GM18507 (cell line): ENCODE measurements at regions not wholly inside any gene's neighbourhood (a gene's known extent, or its start where the extent isn't known, plus 50 kb on each side); places are given as distances from the start of the nearest gene placed in this dataset.

Source experiments
- DNase-seq: peaks from one replicate; pipeline ENCODE4 v3.0.0; 2011; ENCODE audit warnings: low read depth; ENCODE audit not compliant: insufficient read length; ENCODE audit errors: extremely low spot score
- FAIRE-seq: peaks from 2 replicates; lab custom pipeline; 2011; peaks lifted over from hg19 to GRCh38; lab: Jason Lieb, UNC

DNA sequence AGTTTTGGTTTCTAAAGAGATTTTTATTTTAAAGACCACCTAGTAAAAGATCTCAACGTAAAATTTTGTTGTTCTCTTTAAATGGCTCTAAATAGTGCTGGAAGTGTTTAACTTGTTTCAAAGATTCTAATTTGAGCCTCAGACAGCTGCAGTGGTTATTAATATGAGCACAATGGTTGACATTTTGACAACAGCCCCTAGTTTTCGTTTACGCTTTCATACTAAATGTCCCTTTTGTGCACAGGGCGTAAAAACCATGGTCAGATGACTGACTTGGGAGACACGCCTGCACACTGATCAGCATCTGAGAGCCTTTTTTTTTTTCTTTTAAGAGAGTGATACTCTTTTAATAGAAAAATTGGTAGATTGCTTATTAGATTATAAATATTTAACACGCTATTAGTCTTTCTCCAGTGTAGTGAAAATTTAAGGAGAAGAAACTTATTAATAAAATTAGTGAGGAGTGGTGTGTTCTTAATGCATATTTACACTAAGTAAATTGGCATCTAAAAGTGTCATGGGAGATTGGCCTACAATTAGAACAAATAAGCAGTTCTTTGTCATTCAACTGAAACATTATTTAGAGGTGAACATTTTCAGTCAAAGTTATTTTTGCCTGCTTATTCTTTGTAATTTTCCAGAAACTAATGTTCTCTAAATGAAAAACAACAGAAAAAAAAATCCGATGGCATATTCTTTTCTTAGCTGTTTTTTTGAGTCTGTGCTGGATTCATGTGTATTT, 182.8 kb upstream of the PHYHIPL start:
- peak; percentile 90 for FAIRE-seq
- DNase-seq, result no peak

DNA sequence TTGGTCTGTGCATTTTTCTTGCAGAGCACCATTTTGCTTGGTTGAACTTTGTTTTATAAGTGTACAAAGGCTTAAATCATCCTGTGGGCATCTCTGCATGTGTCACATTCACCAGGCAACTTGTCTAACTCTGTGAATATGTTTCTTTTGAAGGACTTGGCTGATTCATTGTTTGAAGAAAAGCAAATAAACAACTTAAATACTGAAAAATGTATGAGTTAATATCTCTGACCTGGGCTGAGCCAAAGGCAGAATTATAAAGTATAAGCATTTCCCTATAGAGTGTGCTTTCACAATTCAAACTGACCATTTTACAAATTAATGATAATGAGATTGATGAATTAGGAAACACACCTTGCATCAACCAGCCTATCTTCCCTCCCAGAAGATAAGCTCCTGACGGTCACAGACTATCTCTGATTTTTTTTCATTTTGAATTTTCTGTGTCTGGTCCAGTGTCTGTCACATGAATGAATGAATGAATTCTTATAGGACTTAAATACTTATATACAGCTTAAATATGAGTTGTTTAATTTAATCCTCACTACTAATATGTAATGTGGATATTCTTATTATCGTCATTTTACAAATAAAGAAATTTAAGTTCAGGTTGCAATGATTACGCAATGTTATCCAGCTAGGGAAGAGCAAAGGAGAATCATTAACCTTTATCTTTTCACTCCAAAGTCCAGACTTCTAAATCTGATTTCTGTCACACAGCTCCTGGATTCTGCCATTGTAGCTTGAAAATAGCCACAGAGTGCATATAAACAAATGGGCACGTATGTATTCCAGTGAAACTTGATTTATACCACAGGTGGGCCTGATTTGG, 182.0 kb upstream of the PHYHIPL start:
- DNase-seq, result no peak
- FAIRE-seq, result no peak

DNA sequence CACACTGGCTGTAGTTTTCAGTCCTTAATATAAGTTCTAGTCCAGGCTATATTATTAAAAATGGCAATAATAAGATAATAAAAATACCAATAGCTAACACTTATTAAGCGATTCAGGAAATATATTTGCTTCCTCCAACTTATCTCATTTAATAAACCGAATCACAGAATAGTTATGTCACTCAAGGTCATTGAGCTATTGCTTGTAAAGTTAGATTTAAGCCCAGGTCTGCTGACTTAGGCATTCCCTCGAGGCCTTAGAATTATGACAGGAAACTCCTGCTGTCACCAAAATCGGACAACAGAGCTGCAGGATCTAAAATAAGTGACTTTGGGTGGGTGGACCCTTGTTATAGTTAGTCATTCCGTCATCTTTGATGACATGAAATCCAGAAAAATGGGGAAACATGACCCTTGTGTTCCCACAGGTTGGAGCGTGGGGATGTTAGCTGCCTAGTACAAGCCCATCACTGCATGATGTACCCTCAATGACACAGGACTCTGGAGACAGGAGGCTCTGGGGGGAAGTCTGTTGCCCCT, 181.3 kb upstream of the PHYHIPL start:
- no peak for DNase-seq
- FAIRE-seq, result peak; percentile 63

DNA sequence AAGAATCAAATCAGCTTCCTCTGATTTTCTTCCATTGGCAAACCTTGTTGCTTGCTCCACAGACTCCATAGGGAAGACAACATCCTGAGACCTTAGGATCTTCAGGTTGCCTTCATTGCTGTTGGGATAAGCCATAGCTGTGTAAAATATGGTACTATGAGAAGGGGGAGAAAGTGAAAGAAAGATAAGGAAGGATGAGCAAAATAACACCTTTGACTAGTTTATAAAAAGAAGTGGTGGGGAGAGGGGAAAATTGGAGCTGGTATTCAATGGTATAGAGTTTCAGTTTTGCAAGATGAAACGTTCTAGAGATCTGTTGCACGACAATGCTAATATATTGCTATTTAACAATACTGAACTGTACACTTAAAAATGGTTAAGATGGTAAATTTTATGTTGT, 180.4 kb upstream of the PHYHIPL start:
- no peak for FAIRE-seq
- DNase-seq, result no peak

DNA sequence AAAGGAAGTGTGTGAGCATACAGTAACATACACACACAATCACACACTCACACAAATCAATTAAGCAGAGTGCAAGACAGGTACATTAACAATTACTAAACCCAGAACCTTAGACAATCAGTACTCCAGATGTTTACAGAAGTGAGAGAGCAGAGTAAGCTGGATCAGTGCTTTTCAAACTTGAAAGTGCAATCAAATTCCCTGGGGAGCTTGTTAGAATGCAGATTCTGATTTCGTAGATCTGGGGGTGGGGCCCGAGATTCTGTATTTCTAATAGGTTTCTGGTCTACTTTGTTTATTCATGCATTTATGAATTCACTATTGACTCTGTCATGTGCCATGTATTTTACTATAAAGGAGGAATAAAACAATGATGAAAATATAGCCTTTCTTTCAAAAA, 179.6 kb upstream of the PHYHIPL start:
- peak; percentile 70 for FAIRE-seq
- DNase-seq, result no peak

DNA sequence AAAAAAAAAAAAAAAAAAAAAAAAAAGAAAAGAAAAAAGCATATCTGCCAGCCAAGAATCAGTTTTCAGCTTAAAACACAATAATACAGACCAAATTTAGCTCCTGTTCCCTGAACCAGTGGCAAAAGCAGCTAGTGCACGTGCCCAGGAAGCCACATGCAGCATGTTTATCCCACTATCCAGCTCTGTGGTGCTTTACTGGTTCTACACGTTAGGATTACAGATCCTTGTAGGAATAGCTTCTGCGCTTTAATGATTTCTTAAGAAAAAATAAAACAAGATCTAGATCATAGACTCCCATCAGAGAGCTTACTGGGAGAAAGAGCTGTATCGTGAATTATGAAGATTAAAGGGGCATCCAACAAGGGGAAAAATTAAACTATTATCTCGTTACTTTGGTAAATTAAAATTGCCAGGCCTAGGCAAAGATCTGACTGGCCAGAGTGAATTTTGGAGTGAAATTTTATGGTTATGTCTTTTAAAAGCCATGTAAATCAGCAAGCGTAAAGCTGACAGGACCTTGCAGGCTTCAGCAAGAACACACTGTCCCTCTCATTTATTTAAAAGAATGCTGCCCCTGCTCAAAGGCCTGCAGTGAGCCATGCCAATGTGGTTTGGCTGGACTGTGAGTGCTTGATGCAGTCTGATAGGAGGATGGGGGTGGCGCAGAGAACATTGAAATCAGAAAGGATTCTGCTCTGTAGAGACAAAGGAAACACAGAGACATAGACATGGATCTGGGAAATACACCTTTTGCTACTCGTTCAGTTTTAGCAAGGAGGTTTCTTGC, 177.3 kb upstream of the PHYHIPL start:
- DNase-seq (no peak), FAIRE-seq (no peak)

DNA sequence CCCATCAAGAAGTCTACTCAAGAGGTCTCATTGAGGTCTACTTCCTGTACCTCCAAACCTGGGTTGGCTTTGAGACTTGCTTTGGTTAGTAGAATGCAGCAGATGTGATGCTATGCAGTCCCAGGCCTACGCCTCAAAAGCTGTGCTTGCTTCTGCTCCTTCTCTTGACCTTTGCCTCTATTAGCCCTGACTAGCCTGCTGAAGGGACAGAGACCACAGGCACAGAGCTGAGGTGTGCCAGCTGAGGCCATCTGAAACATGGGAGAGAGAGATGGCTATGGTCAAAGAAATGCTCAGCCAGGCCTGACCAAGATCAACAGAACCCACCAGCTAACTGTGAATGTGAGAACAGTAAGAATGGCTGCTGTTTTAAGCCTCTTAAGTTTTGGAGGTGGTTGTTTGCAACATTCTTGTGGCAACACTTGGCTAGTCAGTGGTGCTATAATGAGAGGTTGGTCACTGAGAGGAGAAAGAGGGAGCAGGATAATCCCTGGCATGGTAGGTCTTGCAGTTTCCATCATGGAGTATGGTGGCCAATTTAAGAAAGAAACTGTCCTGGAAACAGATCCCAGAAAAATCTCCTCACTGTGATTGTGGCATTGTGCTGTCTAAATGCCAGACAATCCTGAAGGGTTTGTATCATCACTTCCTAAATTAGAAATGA, 176.1 kb upstream of the PHYHIPL start:
- DNase-seq, result no peak
- peak; percentile 64 for FAIRE-seq

DNA sequence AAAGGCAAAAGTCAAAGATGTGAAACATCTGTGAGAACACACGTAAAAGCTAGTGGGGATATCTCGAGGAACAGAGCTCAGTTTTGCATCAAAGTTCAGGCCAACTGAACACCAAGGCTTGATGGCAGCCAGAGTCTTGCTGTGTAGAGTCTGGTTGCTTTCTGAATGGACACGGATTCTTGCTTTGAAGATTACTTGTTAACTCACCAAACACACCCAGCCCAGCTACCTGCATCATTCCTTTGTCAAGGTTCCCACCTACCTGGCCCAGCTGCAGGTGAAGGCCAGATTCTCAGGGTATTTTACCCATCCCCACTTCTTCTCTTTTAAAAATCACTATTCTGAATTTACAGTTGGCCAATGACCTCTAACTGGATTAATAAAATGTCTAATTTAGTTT, 174.4 kb upstream of the PHYHIPL start:
- FAIRE-seq, result no peak
- no peak for DNase-seq

DNA sequence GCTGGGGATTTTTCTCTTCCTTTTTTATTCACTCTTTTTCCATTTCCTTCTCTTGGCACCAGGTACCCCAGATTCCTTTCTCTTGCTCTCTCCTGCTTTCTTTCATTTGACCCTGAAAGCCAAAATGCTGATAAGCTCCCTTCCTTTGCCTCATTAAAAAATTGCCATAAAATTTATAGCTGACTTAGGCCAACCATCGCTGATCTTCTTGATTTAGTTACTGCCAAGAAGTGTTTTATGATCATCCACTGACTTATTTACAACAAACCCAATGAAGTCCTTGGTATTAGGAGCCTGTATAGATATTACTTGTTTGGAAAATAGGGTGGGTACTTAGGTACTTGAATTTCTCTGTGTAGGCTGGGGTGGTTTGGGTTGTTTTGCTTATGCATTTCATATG, 173.2 kb upstream of the PHYHIPL start:
- no peak for DNase-seq
- FAIRE-seq, result no peak

DNA sequence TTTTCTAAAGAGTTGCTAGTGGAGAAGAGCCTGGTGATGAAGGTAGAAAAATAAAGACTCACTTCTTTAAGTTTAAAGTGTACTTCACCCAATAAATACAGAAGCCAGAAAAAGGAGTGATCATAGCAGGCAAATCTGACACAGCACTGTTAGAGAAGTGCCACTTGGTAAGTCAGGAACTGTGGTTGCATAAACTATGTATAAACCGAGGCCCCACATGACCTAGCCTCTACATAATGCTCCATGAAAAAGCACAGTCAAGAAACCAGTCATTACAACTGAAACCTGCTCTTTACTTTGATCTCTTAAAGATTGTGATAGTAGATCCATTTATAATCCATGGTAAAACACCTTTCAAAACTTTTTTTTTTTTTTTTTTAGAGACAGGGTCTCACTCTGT, 172.1 kb upstream of the PHYHIPL start:
- DNase-seq (no peak), FAIRE-seq (no peak)

DNA sequence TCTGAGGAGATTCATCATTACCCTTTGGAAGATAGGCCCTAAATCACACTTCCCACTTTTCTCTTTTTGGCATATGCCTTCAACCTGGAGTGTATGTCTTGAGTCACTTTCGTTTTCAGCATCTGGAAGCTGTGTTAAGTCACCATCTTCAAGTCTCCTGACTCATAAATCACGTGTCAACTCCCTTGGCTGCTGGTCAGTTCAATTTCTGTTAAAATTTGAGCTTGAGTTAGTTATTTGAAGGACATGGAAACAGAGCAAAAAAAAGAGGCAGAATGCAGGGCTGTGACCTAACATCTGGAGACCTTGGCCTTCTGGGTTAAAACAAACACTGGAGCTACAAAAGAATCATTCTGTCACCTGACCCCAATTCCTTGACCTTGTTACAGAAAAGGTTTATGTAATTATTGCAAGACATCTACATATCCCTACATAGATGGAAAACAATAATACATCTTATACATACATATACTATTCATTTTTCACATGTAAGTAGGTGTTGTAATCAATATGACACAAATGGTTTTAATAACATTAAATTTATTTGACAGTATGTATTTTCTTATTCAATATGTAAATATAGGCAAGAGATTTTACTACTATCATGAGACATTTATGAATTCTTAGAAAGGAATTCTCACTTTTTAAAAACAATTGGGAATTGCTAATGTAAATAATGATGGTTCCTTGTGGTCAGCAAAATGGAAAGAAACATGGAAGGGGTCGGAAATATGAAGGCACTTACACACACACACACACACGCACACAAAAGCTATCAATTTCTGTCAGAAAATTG, 169.7 kb upstream of the PHYHIPL start:
- FAIRE-seq, result peak; percentile 81
- no peak for DNase-seq

DNA sequence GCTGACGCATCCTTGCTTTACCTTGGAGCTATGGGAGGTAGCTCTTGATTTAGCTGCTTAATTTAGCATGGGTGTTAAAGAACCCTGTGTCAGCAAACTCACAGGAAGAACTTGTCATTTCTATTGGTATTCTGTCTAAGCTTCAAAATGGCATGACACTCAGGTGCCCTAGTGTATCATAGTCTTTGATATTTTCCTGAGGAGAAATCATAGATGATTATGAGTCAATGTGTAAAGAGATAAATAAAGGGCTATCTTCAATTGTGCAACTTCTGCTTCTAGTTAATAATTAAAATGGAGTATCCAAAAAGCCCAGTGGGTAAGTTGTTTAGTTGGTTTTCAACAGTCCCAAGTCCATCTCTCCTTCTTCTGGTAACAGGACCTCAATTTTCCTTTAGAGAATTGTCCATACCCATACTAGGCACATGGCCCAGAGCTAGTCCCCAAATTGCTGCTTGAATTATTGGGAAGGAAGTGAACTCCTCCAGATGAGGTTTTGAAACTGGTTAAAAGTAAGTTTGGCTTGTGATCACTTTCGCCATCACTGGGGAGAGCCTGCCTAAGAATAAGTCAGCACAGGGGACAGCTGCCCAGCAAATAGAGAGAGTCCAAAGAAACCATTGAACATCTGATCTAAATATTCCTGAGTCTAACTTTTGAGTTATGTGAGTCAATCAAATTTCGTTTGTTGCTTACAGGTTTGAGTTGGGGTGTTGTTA, 169.0 kb upstream of the PHYHIPL start:
- DNase-seq (no peak), FAIRE-seq (peak; percentile 83)

DNA sequence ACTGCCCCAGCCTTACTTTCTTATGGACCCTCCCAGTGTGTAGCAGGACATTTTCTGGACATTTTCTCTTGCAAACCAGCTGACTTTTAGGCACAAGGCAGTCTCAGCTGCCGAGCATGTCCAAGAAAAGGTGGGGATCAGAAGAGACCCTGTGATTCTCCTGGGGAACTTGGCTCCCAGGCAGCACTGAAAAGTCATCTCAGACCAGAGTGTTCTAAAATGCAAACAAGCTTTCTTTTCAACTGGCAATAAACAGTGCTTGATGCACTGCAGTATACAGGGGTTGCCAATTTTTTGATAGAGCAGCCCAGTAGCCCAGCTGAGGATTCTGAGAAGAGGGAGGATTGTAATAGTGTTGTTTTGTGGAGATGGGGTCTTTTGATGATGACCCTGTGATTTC, 168.0 kb upstream of the PHYHIPL start:
- FAIRE-seq, result no peak
- no peak for DNase-seq

DNA sequence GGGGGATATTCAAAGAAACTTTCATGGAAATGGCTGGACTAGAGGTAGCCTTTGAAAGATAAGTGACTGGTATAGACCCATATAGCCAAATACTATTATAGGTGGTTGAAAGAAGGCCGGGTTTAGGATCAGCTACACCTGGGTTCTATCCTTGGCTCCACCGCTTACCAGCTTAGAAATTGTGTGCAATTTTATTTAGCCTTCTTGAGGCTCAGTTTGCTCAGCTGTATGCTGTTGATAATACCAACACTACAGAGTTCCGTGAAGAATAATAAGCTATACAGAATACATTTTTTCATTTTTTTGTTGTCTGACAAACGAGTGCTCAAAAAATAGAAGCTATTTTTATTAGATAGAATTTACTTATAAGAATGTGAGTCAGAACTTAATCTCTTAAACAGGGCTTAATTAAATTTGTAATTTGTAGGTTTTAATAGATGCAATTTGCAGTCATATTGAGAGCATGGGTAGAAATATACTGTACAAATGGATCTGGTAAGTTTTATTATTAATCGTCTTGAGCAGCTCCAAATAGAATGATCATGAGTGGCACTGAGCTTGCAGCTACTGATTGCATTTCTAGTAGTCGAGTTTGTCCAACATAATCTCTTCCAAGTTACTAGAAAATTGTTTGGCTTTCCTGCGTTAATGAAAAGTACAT, 164.3 kb upstream of the PHYHIPL start:
- DNase-seq, result no peak
- FAIRE-seq, result no peak

DNA sequence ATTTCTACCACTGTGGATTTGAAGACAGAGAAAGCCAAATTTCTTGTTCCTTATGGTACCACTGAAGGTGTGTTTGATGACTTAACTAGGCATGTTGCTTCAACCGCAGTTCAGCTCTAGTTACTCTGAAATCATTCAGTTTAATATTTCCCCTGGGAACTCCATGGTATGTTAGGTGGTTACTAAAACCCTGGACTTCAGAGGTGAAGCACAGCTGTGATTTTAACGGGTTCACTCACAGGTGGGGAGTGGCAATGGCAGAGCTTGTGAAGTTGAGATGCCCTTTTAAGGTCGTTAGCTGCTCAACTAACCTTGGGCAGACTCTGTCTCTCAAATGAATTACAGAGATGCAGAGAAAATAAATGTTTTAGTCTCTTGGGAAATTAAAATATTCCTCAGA, 163.6 kb upstream of the PHYHIPL start:
- DNase-seq (no peak), FAIRE-seq (no peak)

DNA sequence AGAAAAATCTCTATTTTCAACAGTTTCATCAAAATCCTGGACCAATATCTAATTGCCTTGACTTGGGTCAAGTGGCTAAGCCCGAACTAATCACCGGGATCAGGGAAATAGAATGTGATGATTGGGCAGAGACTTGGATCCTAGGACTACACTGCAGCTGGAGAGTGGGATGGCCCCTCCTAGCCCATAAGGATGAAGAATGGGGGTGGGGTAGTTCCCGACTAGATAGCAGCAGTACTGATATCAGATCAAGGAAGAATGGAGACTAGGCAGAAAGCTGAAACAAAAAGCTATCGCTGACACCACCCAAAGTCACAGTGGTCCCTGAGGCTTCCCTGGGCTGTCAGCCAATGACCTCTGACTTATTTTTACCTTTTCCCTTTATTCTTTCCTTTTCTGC, 160.4 kb upstream of the PHYHIPL start:
- no peak for DNase-seq
- FAIRE-seq, result no peak

DNA sequence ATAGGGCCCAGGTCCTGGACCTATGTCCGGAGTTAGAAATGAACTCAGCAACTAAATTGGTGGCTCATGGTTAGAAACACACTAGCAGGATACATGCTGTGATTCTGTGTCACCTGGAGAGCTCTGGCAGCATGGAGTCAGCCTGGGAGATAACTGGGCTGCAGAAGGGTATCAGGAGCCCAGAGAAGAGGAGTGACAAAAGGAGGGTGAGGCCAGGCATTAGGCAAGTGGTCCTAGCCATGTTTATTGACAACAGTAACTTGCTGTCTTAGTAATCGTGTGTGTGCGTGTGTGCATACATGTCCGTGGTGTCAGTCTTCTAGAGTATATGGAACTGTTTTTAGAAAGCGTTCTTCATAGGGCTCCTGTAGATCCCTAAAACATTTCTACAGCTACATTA, 157.5 kb upstream of the PHYHIPL start:
- DNase-seq, result no peak
- no peak for FAIRE-seq

DNA sequence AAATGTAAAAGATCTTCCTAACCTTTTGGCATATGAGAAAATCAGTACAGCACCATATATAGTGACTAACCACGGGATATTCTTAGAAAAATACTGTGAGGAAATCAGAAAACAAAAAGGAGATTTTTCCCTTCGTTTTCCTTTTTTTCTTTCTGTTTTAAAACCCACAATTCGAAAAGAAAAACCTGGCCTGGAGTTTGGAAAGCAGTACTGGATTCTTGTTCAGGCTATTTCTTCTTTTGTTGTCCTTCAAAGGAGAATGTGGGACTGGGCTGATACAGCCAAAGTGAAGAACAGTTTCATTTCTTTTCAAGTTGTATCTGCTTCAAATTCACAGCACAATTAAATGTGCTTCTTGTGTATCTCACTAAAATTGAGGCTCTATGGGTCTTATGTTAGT, 156.8 kb upstream of the PHYHIPL start:
- DNase-seq (no peak), FAIRE-seq (no peak)
